Umbilical cord (tissue), 1 donor: ENCODE measurements at regions not wholly inside any gene's neighbourhood (a gene's known extent, or its start where the extent isn't known, plus 50 kb on each side); places are given as distances from the start of the nearest gene placed in this dataset.

ENCODE experiments used
- DNase-seq: peaks from one replicate; pipeline ENCODE4 v3.0.0-alpha.2; 2015; ENCODE audit warnings: low spot score

DNA sequence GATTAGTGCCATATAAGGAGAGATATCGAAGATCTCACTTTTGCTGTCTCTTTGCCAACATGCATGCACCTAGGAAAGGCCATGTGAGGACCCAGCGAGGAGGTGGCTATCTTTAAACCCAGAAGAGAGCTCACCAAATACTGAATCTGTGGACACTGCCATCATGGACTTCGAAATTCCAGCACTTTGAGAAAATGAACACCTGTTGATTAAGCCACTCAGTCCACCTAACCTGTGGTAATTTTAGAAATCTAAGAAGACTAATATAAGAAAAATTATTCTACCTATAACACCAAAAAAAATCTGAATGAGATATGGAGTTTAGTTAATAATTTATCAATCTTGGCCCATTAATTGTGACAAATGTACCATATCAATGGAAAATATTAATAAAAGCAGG lies 193.6 kb upstream of the CARD18 start:
- no peak for DNase-seq

DNA sequence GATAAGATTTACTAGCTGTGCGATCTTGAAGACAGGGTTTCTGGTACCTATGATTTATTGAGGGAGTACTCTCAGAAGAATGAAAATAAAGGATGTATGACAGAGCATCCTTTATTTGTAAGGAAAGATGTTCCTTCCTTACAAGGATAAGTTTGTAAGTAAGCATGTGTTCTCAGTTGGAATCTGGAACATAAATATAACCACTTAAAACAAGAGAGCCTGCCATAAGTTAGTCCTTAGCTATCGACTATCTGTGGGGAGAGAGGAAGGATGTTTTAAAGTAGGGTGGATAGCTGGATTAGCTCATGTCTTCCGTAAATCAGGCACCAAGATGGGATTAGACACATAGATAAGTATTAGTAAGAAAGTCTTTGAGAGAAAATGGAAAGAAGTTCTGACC lies 192.6 kb upstream of the CARD18 start:
- DNase-seq: peak; percentile 66

DNA sequence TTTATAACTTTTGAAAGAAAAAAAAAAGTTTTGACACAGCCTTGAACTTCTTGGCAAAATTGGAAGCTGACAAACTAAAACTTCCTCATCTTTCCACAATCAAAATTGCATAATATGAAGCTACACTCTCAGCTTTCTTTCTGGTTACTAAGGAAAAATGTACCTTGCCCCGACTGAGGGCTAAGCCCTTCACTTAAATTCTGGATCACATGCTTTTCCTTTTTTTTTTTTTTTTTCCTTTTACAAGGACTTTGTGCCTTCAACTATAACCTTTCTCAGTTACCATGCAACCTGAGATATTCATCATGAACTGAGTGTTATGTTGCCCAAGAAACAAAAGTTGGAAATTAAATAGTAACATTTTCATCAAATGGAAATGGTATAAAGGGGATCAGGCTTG lies 188.5 kb upstream of the CARD18 start:
- DNase-seq: no peak

DNA sequence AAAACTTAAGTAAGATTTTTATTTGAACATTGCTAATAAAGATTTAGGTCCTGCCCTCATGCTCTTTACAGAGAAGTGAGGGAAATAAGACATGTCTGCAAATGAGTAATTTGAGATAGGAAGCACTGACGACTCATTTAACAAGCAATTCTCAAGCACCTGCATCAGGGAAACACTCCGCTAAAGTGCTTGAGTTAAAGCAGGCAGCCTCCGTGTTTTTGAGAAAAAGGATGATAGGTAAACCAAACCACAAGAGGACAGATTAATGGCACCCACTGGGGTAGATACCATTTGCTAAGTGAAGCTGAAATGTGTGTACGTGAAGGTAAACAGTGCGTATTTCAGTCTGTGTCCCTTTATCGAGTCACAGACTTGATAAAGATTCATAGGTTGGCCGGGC lies 184.6 kb upstream of the CARD18 start:
- DNase-seq: no peak

DNA sequence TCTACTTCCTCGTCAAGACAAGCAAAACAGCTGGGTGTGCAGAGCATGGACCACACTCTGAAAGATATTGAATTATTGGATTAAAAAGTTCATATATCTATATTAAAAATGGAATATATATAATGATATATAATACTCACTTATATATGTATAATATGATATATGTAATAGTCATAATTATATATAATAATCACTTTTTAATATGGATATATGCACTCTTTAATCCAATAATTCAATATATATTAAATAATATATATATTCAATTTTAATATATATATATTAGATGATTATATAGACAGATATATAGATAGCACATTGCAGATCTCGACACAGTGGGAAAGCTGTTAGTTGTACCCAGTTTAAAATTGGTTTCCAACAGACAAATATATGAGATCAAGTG lies 182.1 kb upstream of the CARD18 start:
- no peak for DNase-seq

DNA sequence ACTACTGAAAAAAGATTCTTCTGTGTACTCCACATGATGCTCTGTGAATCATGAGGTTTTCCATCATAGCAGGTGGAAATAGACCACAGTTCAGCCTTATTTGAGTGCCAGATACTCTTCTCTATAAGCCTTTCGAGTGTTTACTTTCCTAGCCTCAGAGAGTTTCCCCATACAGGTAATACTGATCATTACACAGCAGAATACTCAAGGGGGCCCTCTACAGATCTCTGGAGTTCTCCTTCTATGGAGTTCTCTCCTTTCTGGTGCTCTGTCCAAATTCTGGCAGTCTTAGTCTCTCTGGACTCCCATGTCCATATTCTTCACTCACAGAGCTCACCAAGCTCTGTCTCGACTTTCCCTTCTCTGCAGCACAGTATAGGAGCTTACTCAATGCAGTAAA lies 175.7 kb upstream of the CARD18 start:
- no peak for DNase-seq

DNA sequence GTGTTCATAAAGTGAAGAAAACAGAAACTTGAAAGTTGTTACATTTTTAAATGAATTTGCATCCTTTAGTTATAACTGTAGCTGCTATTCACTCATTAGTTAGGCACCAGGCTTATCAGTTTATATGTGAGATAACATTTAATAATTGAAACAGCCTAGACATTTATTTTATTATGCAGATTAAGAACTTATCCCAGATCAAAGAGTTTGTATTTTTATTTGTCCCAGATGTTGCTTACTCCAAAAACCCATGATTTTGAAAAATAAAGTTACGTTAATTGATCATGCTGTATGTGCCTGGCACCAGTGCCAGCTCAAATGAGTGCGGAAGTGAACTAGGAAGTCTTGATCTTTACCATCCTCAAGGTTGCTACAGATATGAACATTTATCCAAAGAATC lies 172.7 kb upstream of the CARD18 start:
- DNase-seq: no peak

DNA sequence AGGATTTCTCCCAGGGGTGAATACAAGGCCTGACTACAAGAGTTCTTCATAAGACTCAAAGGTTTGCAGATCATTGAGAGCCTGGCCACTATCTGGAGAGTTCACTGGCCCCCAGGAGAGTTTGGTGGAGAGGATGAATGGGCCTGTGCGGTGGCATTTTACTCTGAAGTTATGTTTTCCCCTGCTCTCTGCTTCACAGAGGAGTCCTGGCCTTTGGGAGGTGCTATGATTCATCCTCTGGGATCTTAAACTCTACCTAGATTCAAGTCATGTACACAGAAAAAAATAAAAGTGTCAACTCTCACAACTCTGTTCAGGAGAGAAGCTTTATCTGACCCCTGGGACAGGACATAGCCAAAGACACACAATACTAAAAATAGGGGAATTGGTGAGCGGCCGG lies 159.1 kb upstream of the CARD18 start:
- DNase-seq: no peak

DNA sequence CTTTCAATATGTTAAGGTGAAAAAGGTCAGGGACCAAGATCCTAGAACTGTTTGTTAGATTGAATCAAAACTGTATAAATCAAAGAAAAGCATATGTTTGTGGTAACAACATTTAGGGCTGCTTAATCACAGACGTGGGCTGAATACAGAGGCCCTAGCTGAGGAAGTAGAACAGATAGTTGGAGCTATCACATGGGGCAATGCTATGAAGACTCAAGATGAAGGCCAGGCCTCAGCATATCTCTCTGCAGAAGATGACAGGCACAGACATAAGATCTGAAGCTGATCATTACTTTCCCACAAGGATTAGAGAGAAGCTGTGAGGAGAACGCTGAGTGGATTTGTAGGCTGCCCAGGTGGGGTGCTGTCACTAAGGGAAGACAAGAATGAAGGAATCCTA lies 158.6 kb upstream of the CARD18 start:
- DNase-seq: no peak

DNA sequence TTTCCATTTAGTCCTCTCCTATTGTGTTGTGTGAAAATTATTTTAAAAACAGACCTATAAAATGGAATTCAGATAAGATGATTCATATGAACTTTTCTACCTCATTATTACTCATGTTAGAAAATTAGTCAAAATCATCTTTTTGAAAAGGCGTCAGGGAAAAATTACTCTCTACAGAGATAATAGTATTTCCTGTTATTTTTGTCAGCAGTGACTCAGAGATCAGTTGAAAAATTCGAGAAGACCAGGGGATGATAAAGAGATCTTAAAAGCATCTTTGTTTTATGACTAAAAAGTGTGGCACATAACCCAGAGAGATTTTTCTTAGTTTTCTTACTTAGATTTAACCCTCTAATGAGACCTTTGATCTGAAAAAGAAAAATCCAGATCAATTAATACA lies 157.9 kb upstream of the CARD18 start:
- DNase-seq: no peak

DNA sequence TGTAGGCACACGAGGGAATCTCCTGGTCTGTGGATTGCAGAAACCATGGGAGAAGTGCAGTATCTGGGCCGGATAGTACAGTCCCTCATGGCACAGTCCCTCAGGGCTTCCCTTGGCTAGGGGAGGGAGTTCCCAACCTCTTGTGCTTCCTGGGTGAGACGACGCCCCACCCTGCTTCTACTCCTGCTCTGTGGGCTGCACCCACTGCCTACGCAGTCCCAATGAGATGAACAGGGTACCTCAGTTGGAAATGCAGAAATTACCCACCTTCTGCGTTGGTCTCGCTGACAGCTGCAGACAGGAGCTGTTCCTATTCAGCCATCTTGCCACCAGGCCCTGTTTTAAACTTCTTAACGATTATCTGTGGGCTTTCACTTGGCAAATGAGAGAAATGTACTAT lies 157.2 kb upstream of the CARD18 start:
- no peak for DNase-seq

DNA sequence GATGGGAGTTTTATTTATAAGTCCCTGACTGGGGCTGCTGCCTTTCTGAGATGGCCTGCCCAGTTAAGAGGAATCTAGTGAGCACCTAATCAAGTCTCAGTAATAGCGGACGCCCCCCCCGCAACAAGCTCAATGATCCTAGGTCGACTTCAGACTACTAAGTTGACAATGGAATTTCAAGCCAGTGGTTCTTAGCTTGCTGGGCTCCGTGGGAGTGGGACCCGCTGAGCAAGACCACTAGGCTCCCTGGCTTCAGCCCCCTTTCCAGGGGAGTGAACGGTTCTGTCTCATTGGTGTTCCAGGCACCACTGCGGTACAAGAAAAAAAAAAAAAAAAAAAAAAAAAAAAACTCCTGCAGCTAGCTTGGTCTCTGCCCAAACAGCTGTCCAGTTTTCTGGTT lies 156.8 kb upstream of the CARD18 start:
- no peak for DNase-seq

DNA sequence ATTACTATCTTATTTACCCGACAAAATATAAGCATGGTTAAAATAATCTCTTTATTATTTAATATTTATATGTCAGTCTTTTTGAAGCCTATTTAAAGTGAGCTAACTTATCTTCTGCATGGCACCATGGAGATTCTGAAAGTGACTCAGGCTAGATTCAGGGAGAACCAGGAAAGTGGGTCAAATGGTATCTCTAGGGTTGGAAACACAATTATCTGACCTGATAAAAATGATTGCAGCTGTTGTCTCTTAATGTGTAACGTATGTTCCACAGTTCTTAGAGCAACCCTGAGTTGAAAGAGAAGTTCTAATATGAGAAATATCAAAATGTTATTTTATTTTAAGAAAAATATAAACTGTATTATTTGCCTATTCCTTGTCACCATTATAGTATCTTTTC lies 143.1 kb upstream of the CARD18 start:
- DNase-seq: peak; percentile 8

DNA sequence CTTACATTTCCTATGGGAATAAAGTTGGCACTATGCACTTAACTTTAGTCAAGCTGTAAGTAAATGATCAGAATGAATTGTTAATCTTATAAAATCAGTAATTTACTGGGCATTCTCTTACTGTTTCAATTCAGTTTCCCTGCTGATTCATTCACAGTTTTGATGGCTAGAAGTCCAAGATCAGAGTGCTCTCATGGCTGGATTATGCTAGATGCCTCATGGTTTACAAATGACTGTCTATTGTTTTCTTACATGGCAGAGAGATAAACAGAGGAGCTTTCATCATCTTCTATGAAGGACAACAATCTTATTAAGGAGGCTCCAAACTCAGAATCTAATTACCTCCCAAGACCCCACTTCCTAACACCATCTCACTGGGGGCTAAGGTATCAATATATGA lies 135.1 kb upstream of the CARD18 start:
- no peak for DNase-seq

DNA sequence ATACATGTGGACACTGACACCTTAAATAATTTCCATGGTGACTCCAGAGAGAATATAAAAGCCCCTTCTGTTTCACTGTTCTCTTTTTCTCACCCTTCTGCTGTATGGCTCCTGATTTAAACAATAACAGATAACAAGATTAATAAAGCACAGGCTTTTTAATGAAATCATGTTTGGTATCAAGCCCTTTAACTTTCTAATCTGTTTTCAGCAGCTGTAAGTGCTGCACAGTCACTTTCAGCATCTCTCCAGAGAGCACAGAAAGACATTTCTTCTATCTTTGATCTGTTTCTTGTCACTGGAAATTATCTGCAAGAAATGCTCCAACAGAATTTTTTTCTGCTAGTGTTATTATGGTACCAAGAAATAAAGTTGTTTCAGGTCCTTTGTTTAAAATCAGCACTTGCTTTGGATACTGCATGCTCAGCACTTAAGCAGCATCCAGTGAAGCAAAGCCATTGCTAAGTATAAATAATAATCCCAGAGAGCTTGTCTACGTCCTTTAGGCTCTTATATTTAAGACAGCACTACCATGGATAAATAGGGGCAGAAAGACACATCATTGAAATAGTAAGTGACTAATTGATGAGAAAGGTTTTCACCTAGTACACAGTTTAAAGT lies 134.2 kb upstream of the CARD18 start:
- DNase-seq: peak; percentile 12

DNA sequence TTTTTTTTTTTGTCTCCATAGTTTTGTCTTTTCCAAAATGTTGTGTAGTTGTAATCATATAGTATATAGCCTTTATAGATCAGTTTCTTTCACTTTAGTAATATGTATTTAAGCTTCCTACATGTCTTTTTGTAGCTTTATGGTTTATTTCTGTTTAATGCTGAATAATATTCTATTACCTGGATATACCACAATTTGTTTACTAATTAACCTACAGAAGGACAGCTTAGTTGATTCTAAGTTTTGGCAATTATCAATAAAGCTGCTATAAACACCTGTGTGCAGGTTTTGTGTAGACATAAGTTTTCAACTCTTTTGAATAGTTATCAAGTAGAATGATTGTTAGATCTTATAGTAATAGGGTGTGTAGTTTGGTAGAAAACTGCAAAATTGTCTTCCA lies 130.3 kb upstream of the CARD18 start:
- no peak for DNase-seq

DNA sequence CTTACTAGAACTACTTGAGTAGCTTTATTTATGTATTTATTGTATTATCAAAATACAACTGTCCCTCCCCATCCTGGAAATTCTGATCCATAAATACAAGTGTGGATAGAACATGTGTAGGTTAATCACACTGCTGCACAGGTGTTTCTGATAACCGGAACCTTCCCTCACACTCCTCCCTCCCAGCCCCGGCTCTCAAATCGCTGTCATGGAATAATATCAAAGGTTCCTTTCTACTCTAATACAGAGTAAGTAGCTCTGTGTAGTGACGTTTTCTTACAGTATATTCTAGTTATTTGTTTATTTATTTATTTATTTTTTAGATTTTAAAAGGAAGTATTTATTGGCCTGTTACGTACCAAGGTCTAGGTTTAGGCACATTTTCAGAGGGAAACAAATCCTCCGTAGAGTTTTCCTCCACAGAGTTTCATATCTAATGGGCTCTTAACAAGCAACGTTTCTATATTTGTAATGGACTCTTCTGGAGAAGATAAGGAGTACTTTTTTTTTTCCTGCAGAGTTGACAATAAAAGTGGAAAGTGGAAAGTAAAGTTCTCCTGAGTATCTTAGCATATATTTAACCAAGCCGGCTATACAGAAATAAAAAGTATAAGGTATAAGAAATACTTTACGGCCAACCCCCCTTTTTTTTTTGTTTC lies 129.0 kb upstream of the CARD18 start:
- DNase-seq: no peak

DNA sequence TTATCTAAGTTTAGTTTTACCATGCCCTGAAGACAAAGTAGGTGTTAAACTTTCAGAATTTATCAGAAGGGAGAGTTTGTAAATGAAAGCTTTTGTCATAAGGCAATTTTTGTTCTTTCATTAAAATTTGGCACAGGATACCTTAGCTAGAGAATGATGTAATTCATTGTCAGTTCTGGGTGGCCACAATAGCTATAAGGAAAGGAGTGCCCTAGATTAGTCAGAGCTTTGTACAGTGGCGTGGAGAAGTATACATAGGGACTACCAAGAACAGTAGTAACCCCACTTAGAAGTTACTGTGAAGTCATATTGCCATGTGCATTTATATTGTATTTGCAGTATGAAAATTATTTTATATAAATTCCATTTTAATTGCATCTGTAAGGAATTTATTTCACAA lies 126.3 kb upstream of the CARD18 start:
- no peak for DNase-seq

DNA sequence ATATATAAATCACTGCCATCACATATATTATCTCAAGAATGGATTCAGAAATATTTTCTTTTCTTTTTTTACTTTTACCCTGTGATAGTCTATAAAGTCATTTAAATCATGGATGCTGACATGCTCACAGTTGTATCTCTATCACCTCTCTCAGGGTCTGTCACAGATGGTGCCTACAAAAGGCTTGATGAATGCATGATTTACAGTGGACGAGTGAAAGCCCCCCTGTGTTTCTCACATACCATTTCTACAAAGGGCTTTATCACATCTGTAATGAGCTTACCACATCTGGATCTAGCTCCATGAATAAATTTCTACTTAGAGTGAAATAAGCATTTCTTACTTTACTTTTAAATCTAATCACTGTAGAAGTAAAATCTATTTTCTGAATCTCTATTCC lies 121.4 kb upstream of the CARD18 start:
- no peak for DNase-seq

DNA sequence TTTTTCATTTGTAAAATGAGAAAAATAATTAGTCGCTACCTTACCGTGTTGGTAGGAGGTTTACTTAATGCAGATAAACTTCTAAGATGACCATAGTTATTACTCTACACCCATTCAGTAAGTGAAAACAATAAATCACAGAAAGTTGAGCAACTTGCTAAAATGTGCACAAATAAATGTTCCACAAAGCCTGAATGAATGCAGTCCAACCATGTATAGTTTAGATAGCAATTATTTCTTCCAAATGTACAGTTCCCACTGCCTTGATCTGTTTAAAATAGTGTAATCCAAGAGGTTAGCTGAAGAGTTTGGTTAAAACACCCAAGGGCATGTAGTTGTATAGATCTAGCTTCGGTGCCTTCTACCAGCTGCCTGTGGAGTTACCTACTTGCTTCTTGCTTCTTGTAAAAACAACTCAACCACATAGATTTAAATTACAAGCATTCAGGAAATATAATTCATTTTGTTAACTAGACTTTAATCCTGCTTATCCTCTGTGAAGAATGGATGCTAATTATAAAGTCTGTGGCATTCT lies 106.3 kb upstream of the CARD18 start:
- DNase-seq: no peak

DNA sequence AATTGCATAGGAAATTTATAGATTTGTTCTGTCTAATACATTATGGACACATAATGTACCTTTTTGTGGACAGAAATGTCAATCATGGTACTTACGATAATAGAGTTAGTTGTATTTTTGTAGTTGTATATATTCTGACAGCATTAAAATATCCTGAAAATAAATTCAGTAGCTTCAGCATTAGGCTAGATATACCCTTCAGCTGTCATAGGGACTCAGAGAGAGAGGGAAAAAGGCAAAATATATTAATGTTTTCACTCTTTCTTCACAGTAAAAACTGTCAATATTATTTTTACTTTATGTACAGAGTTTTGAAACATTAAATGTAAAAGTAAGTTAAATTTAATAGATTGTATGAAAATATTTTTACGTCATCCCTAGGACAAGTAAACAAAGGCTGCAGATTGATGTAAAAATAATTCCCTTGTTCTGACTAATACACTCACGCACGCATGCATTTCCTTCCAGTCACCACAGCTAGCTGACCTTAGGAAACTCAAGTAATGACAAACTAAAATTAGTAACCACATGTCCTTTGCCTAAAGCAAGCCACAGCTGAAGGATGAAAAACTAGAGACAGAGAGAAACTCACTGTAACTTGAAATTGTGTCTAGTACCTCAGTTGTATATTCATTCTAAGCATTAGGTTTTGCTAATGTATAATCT lies 104.7 kb upstream of the CARD18 start:
- DNase-seq: peak; percentile 39

DNA sequence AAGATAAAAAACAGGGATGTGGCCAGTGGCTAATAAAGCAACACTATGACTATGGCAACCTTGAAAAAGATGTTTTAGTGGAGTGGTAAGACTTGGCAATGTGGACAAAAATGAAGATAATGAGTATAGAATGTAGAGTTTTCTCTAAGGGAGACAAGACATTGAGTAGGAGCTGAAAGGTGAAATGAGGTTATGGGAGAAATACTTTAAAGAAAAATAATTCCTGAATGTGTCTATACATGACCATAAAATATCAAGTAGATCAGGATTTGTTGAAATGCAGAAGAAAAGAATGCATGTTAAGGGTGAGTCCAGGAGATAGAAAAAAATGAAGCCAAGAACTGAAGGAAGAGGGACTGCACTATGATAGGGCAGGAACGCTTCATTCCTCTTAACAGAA lies 101.6 kb upstream of the CARD18 start:
- no peak for DNase-seq

DNA sequence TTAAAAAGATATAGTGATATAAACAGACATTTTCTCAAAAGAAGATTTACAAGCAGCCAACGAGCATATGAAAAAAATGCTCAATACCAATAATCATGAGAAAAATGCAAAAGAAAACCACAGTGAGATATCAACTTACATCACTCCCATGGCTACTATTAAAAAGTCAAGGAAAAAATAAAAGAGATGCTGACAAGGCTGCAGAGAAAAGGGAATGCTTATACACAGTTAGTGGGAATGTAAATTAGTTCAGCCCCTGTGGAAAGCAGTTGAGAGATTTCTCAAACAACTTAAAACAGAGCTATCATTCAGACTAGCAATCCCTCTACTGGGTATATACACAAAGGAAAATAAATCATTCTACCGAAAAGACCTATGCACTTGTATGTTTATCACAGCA lies 97.1 kb upstream of the CARD18 start:
- no peak for DNase-seq
